HCT116 (cell line): ENCODE measurements at regions not wholly inside any gene's neighbourhood (a gene's known extent, or its start where the extent isn't known, plus 50 kb on each side); places are given as distances from the start of the nearest gene placed in this dataset.

Experiments
- ATAC-seq: fragments of 200-7000 bp; cut with Tn5 transposase; 2 replicates; pipeline ENCODE4 v1.9.1; 2020; ENCODE audit warnings: mild to moderate bottlenecking, moderate library complexity
- BruUV-seq: library from RNA; stranded (reverse); fragments of 400-500 nt; replicated peaks from 2 replicates; lab custom pipeline; 2021; lab: Mats Ljungman, UMichigan
- CTCF ChIA-PET: fragments of 300-600 bp; sonication (Branson Sonifier 250); formaldehyde crosslinking; loops from one replicate; lab custom pipeline; 2021; ENCODE audit warnings: antibody characterized with exemption; lab: Charles Lee
- POLR2A ChIA-PET: fragments of 300-600, 350-600 bp; sonication (Branson Sonifier 250); formaldehyde crosslinking; loops from one replicate; lab custom pipeline; 2021; ENCODE audit warnings: antibody characterized with exemption; lab: Charles Lee
- RAD21 ChIA-PET, 2 experiments: fragments of 300-600 bp; sonication (Branson Sonifier 250); formaldehyde crosslinking; loops; one replicate each; lab custom pipeline; 2023; ENCODE audit warnings: low total read pairs in 2 of 2; ENCODE audit not compliant: uncharacterized antibody in 2 of 2, unreplicated experiment in 2 of 2, low non-redundant PET in 1 of 2; lab: Charles Lee
- DNase-seq: peaks from one replicate; pipeline ENCODE4 v3.0.0-alpha.2; 2010; ENCODE audit warnings: low read depth, low spot score
- H2AFZ ChIP-seq: fragments of 200-600 bp; shearing (Covaris generic), sonication (generic); 2 replicates; pipeline ENCODE4 v1.6.1; 2017; ENCODE audit warnings: low read depth, mixed run types, mixed read lengths, antibody characterized with exemption, low read length; ENCODE audit not compliant: poor library complexity, severe bottlenecking
- H3K27ac ChIP-seq: 2 replicates; pipeline ENCODE4 v1.5.1; 2012; ENCODE audit warnings: low read depth, low read length
- H3K27me3 ChIP-seq: fragments of 200-600 bp; sonication (generic); 2 replicates; pipeline ENCODE4 v1.6.1; 2016; ENCODE audit warnings: mixed run types, low read length, mixed read lengths; ENCODE audit not compliant: insufficient read depth
- H3K36me3 ChIP-seq, 2 experiments: fragments of 200-500 bp in 1 of 2; fragments of 200-600 bp in 1 of 2; sonication (Bioruptor generic) in 1 of 2; sonication (generic) in 1 of 2; 2 replicates each; pipeline versions ENCODE4 v1.5.1 to v1.6.1; 2014 to 2016; ENCODE audit warnings: low read length in 2 of 2, inconsistent platforms in 1 of 2, mixed read lengths in 1 of 2, mixed run types in 1 of 2; ENCODE audit not compliant: insufficient read depth in 2 of 2, control insufficient read depth in 1 of 2
- H3K4me1 ChIP-seq, 2 experiments: fragments of 200-600 bp in 1 of 2; sonication (generic) in 1 of 2; 2 replicates each; pipeline versions ENCODE4 v1.5.1 to v1.6.1; 2012 to 2017; ENCODE audit warnings: low read length in 2 of 2, inconsistent platforms in 1 of 2, mild to moderate bottlenecking in 1 of 2, mixed read lengths in 1 of 2, mixed run types in 1 of 2, moderate library complexity in 1 of 2; ENCODE audit not compliant: insufficient read depth in 2 of 2, control insufficient read depth in 1 of 2
- H3K4me2 ChIP-seq: fragments of 200-600 bp; sonication (generic); 2 replicates; pipeline ENCODE4 v1.6.1; 2017; ENCODE audit warnings: mixed run types, low read length, mixed read lengths
- H3K4me3 ChIP-seq, 2 experiments: fragments of 200-600 bp in 1 of 2; sonication (generic) in 1 of 2; replicated peaks in 1 of 2; 2 replicates each; pipeline ENCODE4 v1.5.1; 2011 to 2016; ENCODE audit warnings: low read length in 2 of 2, control low read depth in 1 of 2, low read depth in 1 of 2, mild to moderate bottlenecking in 1 of 2, mixed read lengths in 1 of 2, mixed run types in 1 of 2
- H3K79me2 ChIP-seq: fragments of 200-600 bp; sonication (generic); 2 replicates; pipeline ENCODE4 v1.6.1; 2017; ENCODE audit warnings: mild to moderate bottlenecking, mixed run types, low read length, moderate library complexity, mixed read lengths; ENCODE audit not compliant: insufficient read depth
- H3K9ac ChIP-seq: fragments of 200-600 bp; sonication (generic); 2 replicates; pipeline ENCODE4 v1.6.1; 2016; ENCODE audit warnings: low read length, mixed read lengths
- H3K9me2 ChIP-seq: fragments of 200-600 bp; sonication (generic), shearing (Covaris generic); 2 replicates; pipeline ENCODE4 v1.6.1; 2017; ENCODE audit warnings: mixed run types, mild to moderate bottlenecking, moderate library complexity; ENCODE audit not compliant: insufficient read depth
- H3K9me3 ChIP-seq, 2 experiments: fragments of 200-500 bp in 1 of 2; fragments of 200-600 bp in 1 of 2; sonication (Bioruptor generic) in 1 of 2; sonication (generic) in 1 of 2; 2 replicates each; pipeline ENCODE4 v1.6.1; 2014 to 2017; ENCODE audit warnings: low read length in 2 of 2, mixed read lengths in 2 of 2, inconsistent platforms in 1 of 2, low read depth in 1 of 2, mild to moderate bottlenecking in 1 of 2, mixed run types in 1 of 2, moderate library complexity in 1 of 2; ENCODE audit not compliant: control insufficient read depth in 1 of 2, insufficient read depth in 1 of 2
- H4K20me1 ChIP-seq: fragments of 200-600 bp; sonication (generic), shearing (Covaris generic); 2 replicates; pipeline ENCODE4 v1.6.1; 2017; ENCODE audit warnings: mixed run types, mild to moderate bottlenecking, moderate library complexity; ENCODE audit not compliant: insufficient read depth
- CEBPB ChIP-seq: IDR thresholded peaks from 2 replicates; pipeline ENCODE4 v1.6.1; 2012; ENCODE audit warnings: low read depth
- ELF1 ChIP-seq: IDR thresholded peaks from 2 replicates; pipeline ENCODE4 v1.6.1; 2012; ENCODE audit warnings: low read depth, borderline replicate concordance
- EZH2 ChIP-seq: fragments of 200-600 bp; sonication (generic); IDR thresholded peaks from 2 replicates; pipeline ENCODE4 v1.6.1; 2017; ENCODE audit warnings: antibody characterized with exemption, mixed run types
- FOSL1 ChIP-seq: IDR thresholded peaks from 2 replicates; pipeline ENCODE4 v1.6.1; 2012; ENCODE audit warnings: low read depth
- POLR2A ChIP-seq: IDR thresholded peaks from 2 replicates; pipeline ENCODE4 v1.7.0; 2011; ENCODE audit warnings: borderline replicate concordance; ENCODE audit not compliant: insufficient read depth, insufficient read length; ENCODE audit errors: extremely low read depth
- POLR2AphosphoS5 ChIP-seq: IDR thresholded peaks from 2 replicates; pipeline ENCODE4 v1.6.1; 2011; ENCODE audit warnings: mild to moderate bottlenecking, low read depth, low read length, moderate library complexity
- RAD21 ChIP-seq: IDR thresholded peaks from 2 replicates; pipeline ENCODE4 v1.6.1; 2012; ENCODE audit warnings: low read depth, mild to moderate bottlenecking
- REST ChIP-seq: IDR thresholded peaks from 2 replicates; pipeline ENCODE4 v1.6.1; 2012; ENCODE audit warnings: low read depth
- SIN3A ChIP-seq: IDR thresholded peaks from 2 replicates; pipeline ENCODE4 v1.6.1; 2012; ENCODE audit warnings: low read depth
- SP1 ChIP-seq: IDR thresholded peaks from 2 replicates; pipeline ENCODE4 v1.6.1; 2012; ENCODE audit warnings: low read depth
- TCF7L2 ChIP-seq: IDR thresholded peaks from 2 replicates; pipeline ENCODE4 v1.7.0; 2011; ENCODE audit warnings: borderline replicate concordance, inconsistent platforms; ENCODE audit not compliant: insufficient read depth, insufficient read length; ENCODE audit errors: extremely low read depth
- YY1 ChIP-seq: IDR thresholded peaks from 2 replicates; pipeline ENCODE4 v1.6.1; 2011; ENCODE audit warnings: low read length, low read depth, moderate library complexity, mild to moderate bottlenecking; ENCODE audit not compliant: insufficient replicate concordance; ENCODE audit errors: extremely low read depth
- ZNF274 ChIP-seq: fragments of 200-500 bp; sonication (Bioruptor generic); IDR thresholded peaks from 2 replicates; pipeline ENCODE4 v1.6.1; 2014; ENCODE audit warnings: mild to moderate bottlenecking, low read depth, low read length, inconsistent platforms
- intact Hi-C: fragments of 100-400 bp; cut with micrococcal nuclease; formaldehyde crosslinking; loops from 2 replicates; pipeline ENCODE4 v1.10.0; 2022

GRCh38 chr4:157896726-157897125, 276.1 kb downstream of the GASK1B start:
- Histone ChIP-seq H3K9ac (no peak overlapping the region), H3K4me2 (no peak overlapping the region), H3K27me3 (no peaks in the 10 kb centered on the region), H3K79me2 (no peaks in the 10 kb centered on the region), H2AFZ (no peak overlapping the region), H3K9me3 (no peaks in the 10 kb centered on the region), H3K4me1 (no peaks in the 10 kb centered on the region), H3K9me2 (no peaks in the 10 kb centered on the region), H3K4me3 (no peak overlapping the region), H4K20me1 (no peaks in the 10 kb centered on the region), H3K36me3 (no peaks in the 10 kb centered on the region), H3K27ac (no peak overlapping the region)
- ChIA-PET POLR2A (no interaction called here), RAD21 (no interaction called here), CTCF (no interaction called here)
- no peak for ATAC-seq
- intact Hi-C loops = no loop called here
- BruUV-seq = no TSS peak
- TF ChIP-seq ELF1 (no peak), SP1 (no peak), EZH2 (no peak), REST (no peak), ZNF274 (no peak), RAD21 (no peak)
- no peak for DNase-seq

- RAD21 ChIA-PET = no interaction called here
- POLR2A ChIA-PET = no interaction called here
- ATAC-seq = no peak
- no peak overlapping the region for H3K4me2 ChIP-seq
- no peak overlapping the region for H3K4me3 ChIP-seq
- no TSS peak for BruUV-seq
- DNase-seq = no peak
- H3K9me2 ChIP-seq = no peaks in the 10 kb centered on the region
- no peak overlapping the region for H3K9ac ChIP-seq
- H3K27me3 ChIP-seq = no peaks in the 10 kb centered on the region
- no peaks in the 10 kb centered on the region for H3K4me1 ChIP-seq
- no peaks in the 10 kb centered on the region for H3K36me3 ChIP-seq
- H3K27ac ChIP-seq = no peak overlapping the region
- no peaks in the 10 kb centered on the region for H3K79me2 ChIP-seq
- intact Hi-C loops = no loop called here
- no peak overlapping the region for H2AFZ ChIP-seq
- CTCF ChIA-PET = no interaction called here
- TF ChIP-seq YY1 (no peak), POLR2A (no peak), ELF1 (no peak), TCF7L2 (no peak), POLR2AphosphoS5 (no peak), FOSL1 (no peak), EZH2 (no peak), CEBPB (no peak), SIN3A (no peak), ZNF274 (no peak)
- no peaks in the 10 kb centered on the region for H3K9me3 ChIP-seq
- no peaks in the 10 kb centered on the region for H4K20me1 ChIP-seq
Measured at GRCh38 chr4:157895205-157895604, 277.6 kb downstream of the GASK1B start.
